ENCODE measurements at regions not wholly inside any gene's neighbourhood (a gene's known extent, or its start where the extent isn't known, plus 50 kb on each side); places are given as distances from the start of the nearest gene placed in this dataset.

DNA sequence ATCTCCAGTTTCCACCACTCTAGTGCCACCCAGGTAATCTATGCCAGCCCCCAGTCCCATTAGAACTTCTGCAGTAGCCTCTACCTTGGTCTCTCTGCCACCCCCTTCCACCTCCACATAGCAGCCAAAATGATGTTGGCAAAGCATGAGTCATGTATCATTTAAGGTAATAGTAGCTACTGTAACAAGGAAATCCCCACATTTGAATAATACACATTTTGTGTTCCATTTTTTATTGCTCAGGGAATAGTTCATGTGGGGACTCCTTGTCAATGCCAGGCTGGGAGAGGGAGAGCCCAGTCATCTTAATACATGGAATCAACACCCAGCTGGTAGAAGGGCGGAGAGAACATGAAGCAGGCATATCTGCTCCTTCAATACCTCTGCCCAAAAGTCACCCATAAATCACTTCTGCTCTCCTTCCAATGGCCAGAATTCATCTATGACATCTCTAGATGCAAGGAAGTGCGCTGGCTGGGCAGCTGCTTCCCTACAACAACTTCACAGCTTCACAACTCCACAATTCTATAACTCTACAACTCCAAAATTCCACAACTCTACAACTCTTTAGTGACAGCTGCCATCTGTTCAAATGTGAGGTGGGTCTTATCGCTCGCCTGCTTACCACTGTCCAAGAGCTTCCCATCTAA lies 70.6 kb upstream of the GLS start:
- DNase-seq (ENCODE audit: low spot score), result no peak

DNA sequence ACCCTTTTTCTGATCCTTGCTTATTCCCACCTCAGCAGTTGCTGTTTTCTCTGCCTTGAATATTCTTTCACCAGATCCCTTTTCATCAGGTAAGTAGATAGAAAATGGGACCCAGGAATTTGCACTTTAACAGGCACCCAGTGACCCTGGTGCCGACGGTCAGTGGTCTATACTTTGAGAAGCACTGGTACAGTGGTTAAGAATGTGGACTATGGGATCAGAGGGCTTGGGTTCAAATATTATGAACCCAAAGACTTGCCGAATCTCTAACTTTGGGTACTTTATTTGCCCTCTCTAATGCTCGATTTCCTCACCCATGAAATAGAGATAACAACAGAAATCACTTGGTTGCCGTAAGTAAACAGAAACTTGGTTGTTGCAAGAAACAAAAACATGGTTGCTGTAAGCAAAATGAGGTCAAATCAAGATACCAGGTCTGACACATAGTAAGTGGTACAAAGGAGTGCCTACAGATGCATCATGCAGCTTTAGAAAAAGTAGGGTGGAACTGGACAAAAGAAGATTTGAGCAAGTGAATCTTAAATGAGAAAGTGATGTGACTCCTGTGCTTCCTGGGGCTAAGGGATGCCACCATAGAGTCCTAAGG lies 69.5 kb upstream of the GLS start:
- no peak for DNase-seq (ENCODE audit: low spot score)

DNA sequence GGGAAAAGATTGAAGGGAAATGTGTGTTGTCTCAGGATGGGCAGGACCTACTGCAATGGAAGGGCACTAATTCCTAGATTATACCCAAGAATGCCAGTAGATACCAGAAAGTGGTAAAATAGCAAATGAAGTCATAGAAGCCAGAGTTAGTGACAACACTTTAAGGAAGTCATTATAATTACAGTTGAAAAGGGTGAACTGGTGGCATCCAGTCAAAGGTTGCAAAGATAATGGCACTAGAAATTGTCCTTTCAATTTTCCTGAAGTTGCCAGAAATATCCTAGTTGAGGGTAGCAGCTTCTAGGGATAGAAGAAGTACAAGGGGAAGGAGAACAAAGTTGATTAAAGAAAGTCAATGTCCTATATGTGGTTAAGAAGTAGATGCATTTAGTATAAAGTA lies 68.8 kb upstream of the GLS start:
- no peak for DNase-seq (ENCODE audit: low spot score)

DNA sequence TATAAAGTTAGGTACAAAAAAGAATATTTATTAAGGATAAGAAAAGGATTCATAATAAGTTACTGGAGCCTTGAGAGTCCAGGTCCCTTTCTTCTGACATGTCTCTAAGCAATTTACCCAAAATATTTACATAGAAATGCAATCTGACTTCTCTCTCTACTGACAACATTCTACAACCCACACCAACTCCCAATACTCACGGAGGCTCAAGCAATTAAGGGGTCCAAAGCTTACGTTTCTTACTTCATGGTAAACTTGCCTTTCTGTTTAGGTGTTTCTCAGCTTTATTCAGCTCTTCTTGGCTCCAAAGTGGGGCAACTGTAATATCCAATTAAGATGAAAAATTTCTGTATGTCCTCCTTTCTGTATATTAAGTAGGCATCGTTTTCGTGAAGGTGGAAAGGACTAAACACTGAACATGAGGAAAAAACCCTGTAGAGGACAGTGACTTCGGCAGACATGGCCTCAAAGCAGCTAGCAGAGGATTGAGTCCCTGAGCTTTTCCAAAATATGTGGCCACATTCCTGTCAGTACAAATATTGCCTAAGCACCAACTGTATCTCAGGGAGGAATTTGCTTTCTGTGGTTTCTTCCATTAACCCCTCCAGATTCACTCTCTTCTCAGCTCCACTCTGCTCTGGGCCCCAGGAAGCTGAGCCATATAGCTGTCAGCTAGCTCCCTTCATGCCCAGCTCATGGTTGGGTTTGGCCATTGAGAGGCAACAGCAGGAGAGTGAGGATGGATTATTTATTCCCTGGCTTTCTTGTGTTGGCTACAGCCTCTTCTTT lies 67.9 kb upstream of the GLS start:
- peak; percentile 18 for DNase-seq (ENCODE audit: low spot score)

DNA sequence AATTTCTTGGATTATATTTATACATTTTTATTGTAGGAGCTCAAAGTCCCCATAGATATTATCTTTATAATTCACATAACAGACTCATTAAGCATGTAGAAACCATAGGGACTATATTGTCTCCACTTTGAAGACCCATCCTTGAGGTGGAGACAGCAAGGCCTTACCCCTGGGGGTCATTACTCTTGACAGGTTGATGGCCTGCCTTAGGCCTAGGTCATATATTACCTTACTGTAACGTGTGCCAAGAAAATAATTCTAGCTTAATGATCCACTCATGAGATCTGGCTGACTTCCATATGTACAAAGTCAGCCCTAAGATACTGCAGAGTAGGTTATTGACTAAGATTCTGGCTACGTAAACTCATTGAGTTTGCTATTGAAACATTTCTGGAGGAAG lies 65.4 kb upstream of the GLS start:
- DNase-seq (ENCODE audit: low spot score), result no peak

DNA sequence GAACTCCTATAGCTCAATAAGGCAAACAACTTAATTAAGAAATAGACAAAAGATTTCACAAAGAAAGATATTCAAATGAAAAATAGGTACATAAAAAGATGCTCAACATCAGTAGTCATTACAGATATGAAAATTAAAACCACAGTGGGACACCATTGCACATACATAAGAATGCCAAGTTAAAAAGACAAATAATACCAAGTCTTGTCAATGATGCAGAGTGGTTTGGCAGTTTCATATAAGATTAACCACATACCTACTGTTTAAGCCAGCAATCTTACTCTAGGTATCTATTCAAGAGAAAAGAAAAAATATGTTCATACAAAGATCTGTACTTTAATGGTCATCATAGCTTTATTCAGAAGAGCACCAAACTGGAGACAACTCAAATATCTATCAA lies 63.5 kb upstream of the GLS start:
- no peak for DNase-seq (ENCODE audit: low spot score)

DNA sequence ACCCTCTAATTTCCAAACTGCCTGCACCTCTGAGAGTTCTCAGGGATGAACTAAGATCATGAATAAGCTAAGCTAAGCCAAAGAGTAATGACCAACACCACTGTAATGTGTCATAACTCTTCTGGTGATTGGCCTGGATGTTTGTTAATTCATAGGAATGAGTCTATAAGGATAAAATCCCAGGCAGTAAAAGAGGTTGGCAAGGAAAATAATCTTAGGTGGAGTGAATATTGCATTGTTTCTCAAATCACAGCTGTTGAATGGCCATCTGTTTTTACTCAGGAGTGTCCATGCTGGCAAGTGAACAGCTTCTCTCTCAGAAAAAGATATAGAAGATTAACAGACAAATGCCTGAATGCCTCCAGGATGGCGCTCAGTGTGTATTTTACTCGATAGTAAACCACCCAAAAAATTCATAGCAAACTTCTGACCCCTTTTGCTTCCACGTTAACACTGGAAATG lies 60.8 kb upstream of the GLS start:
- DNase-seq (ENCODE audit: low spot score), result no peak

DNA sequence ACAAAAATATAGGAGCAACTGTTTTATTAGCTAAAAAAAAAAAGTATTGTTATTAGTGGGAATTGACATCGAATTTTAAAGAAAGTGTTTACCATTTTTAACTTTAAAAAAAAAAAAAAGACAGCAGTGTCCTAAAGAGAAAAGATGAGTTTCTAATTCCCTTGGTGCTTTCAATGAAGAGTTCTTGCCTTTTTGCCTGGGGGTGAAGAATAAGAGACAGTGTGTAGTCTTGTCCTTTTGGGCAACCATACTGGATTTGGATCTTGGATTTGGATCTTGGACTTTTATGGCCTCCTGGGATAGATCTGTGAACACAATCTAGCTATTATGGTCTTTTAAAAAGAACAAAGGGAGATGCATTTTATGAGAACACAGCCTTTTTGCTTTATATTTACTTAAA lies 60.2 kb upstream of the GLS start:
- DNase-seq (ENCODE audit: low spot score), result no peak

DNA sequence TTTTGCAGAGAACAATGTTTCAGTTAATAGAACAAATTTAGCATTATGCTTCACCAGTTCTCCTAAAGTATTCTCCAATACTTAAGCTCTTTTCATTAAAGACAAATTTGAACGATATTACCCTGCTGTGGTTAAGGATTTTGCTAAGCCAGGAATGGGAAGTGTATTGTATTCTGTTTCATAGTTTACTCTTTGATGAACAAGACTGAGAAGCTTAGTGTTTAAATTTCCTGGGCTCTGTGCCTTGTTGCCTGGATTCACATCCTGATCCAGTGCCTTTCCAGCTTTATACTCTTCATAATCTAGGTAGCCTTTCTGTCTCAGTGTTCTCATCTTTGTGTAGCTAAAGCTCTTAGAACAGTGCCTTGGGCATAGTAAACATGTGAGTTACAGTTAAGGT lies 58.6 kb upstream of the GLS start:
- DNase-seq (ENCODE audit: low spot score), result no peak

DNA sequence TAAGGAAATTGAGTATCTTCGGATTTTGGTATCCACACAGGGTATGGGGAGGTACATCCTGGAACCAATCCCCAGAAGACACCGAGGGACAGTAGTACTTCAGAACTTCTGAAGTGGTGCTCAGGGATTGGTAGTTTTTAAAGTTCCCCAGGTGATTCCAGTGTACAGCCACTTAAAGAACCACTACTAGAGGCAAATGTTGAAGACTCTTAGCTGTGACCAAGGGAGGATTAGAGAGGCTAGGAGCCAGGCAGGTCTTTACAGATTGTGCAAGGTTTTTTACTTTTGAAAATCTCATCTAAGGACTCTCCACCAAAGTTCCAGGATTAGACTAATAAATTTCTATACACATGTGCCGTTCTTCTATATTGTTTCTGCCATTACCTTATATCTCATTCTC lies 52.9 kb upstream of the GLS start:
- no peak for DNase-seq (ENCODE audit: low spot score)

DNA sequence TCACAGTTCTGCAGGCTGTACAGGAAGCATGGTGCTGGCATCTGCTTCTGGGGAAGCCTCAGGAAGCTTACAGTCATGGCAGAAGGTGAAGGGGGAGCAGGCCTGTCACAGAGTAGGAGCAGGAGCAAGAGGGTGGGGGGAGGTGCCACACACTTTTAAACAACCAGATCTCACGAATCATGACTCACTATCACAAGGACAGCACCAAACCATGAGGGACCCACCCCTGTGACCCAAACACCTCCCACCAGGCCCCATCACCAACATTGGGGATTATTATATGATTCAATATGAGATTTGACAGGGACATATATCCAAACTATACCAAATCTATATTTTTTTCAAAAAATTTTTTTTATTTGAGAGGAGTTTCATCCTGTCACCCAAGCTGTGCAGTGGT lies 51.0 kb upstream of the GLS start:
- DNase-seq (ENCODE audit: low spot score), result no peak

All from HuH-7.5 (cell line).